ENCODE measurements at regions not wholly inside any gene's neighbourhood (a gene's known extent, or its start where the extent isn't known, plus 50 kb on each side); places are given as distances from the start of the nearest gene placed in this dataset.

DNA sequence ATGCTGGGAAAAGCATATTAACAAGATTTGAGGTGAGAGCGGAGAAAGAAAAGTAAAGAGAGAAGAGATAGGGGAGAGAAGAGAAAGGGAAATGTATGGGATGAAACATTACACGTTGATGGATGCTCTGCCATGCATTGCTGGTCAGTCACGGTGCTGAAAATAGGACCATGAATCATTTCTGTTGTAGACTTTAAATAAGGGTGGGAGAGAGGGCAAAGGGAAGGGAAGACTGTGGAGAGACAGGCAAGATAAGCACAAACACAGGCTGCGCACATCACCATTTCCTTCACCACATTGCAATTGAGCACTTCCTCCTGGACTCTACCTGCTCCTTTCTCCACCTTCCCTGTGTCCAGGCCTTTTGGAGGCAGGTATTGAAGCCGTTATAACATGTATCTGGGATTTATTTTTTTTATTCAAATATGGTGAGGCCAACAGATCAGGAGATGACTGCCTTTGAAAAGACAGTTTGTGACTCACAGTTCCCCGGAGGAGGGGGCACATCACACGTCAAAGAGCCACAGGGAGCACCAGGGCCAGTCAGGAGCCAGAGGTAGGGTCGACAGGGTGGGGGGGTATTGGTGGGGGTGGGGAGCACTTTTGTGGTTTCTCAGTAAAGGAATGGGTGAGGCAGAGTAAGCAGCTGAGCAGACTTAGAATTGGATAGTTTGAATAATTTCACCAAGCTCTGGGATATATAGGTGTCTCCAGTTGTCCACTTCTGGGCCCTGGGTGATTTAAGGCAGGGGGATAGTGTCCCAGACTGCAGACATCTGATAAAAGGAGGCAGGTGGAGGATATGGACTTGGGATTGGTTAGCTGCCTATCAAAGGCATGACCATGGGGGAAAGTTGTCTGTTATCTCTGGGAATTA is 372.8 kb upstream of the ST6GAL2 start:
- TF ChIP-seq CTCF (IDR thresholded peaks at IDR 0.05) (no peak), IRF2 (CRISPR knock-in tag; IDR thresholded peaks at IDR 0.05; ENCODE audit: borderline replicate concordance, low read depth) (no peak), MLX (CRISPR knock-in tag; IDR thresholded peaks at IDR 0.05) (no peak), MXD4 (CRISPR knock-in tag; IDR thresholded peaks at IDR 0.05; ENCODE audit: borderline replicate concordance) (no peak), ATF6 (CRISPR knock-in tag; IDR thresholded peaks at IDR 0.05) (no peak), NR3C1 (CRISPR knock-in tag; conservative IDR thresholded peaks at IDR 0.05; ENCODE audit: low read depth) (no peak), ZNF138 (CRISPR knock-in tag; conservative IDR thresholded peaks at IDR 0.05) (no peak), RELA (CRISPR knock-in tag; IDR thresholded peaks at IDR 0.05; ENCODE audit: borderline replicate concordance) (no peak)
- TF ChIP-seq, protein P1, sequence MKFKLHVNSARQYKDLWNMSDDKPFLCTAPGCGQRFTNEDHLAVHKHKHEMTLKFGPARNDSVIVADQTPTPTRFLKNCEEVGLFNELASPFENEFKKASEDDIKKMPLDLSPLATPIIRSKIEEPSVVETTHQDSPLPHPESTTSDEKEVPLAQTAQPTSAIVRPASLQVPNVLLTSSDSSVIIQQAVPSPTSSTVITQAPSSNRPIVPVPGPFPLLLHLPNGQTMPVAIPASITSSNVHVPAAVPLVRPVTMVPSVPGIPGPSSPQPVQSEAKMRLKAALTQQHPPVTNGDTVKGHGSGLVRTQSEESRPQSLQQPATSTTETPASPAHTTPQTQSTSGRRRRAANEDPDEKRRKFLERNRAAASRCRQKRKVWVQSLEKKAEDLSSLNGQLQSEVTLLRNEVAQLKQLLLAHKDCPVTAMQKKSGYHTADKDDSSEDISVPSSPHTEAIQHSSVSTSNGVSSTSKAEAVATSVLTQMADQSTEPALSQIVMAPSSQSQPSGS (CRISPR knock-in tag; IDR thresholded peaks at IDR 0.05; ENCODE audit: borderline replicate concordance, low read depth), result no peak
- TF ChIP-seq, protein P2, sequence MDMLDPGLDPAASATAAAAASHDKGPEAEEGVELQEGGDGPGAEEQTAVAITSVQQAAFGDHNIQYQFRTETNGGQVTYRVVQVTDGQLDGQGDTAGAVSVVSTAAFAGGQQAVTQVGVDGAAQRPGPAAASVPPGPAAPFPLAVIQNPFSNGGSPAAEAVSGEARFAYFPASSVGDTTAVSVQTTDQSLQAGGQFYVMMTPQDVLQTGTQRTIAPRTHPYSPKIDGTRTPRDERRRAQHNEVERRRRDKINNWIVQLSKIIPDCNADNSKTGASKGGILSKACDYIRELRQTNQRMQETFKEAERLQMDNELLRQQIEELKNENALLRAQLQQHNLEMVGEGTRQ (CRISPR knock-in tag; IDR thresholded peaks at IDR 0.05), result no peak
- TF ChIP-seq, protein P3, sequence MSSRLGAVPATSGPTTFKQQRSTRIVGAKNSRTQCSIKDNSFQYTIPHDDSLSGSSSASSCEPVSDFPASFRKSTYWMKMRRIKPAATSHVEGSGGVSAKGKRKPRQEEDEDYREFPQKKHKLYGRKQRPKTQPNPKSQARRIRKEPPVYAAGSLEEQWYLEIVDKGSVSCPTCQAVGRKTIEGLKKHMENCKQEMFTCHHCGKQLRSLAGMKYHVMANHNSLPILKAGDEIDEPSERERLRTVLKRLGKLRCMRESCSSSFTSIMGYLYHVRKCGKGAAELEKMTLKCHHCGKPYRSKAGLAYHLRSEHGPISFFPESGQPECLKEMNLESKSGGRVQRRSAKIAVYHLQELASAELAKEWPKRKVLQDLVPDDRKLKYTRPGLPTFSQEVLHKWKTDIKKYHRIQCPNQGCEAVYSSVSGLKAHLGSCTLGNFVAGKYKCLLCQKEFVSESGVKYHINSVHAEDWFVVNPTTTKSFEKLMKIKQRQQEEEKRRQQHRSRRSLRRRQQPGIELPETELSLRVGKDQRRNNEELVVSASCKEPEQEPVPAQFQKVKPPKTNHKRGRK (CRISPR knock-in tag; IDR thresholded peaks at IDR 0.05; ENCODE audit: borderline replicate concordance), result no peak
- TF ChIP-seq, protein P4, sequence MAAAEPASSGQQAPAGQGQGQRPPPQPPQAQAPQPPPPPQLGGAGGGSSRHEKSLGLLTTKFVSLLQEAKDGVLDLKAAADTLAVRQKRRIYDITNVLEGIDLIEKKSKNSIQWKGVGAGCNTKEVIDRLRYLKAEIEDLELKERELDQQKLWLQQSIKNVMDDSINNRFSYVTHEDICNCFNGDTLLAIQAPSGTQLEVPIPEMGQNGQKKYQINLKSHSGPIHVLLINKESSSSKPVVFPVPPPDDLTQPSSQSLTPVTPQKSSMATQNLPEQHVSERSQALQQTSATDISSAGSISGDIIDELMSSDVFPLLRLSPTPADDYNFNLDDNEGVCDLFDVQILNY (CRISPR knock-in tag; IDR thresholded peaks at IDR 0.05), result no peak
- TF ChIP-seq, protein P5, sequence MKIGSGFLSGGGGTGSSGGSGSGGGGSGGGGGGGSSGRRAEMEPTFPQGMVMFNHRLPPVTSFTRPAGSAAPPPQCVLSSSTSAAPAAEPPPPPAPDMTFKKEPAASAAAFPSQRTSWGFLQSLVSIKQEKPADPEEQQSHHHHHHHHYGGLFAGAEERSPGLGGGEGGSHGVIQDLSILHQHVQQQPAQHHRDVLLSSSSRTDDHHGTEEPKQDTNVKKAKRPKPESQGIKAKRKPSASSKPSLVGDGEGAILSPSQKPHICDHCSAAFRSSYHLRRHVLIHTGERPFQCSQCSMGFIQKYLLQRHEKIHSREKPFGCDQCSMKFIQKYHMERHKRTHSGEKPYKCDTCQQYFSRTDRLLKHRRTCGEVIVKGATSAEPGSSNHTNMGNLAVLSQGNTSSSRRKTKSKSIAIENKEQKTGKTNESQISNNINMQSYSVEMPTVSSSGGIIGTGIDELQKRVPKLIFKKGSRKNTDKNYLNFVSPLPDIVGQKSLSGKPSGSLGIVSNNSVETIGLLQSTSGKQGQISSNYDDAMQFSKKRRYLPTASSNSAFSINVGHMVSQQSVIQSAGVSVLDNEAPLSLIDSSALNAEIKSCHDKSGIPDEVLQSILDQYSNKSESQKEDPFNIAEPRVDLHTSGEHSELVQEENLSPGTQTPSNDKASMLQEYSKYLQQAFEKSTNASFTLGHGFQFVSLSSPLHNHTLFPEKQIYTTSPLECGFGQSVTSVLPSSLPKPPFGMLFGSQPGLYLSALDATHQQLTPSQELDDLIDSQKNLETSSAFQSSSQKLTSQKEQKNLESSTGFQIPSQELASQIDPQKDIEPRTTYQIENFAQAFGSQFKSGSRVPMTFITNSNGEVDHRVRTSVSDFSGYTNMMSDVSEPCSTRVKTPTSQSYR (CRISPR knock-in tag; IDR thresholded peaks at IDR 0.05), result no peak
